HCT116 (cell line): ENCODE measurements at regions not wholly inside any gene's neighbourhood (a gene's known extent, or its start where the extent isn't known, plus 50 kb on each side); places are given as distances from the start of the nearest gene placed in this dataset.

Experiments
- ATAC-seq: fragments of 200-7000 bp; cut with Tn5 transposase; 2 replicates; pipeline ENCODE4 v1.9.1; 2020; ENCODE audit warnings: mild to moderate bottlenecking, moderate library complexity
- BruUV-seq: library from RNA; stranded (reverse); fragments of 400-500 nt; replicated peaks from 2 replicates; lab custom pipeline; 2021; lab: Mats Ljungman, UMichigan
- CTCF ChIA-PET: fragments of 300-600 bp; sonication (Branson Sonifier 250); formaldehyde crosslinking; loops from one replicate; lab custom pipeline; 2021; ENCODE audit warnings: antibody characterized with exemption; lab: Charles Lee
- POLR2A ChIA-PET: fragments of 300-600, 350-600 bp; sonication (Branson Sonifier 250); formaldehyde crosslinking; loops from one replicate; lab custom pipeline; 2021; ENCODE audit warnings: antibody characterized with exemption; lab: Charles Lee
- RAD21 ChIA-PET, 2 experiments: fragments of 300-600 bp; sonication (Branson Sonifier 250); formaldehyde crosslinking; loops; one replicate each; lab custom pipeline; 2023; ENCODE audit warnings: low total read pairs in 2 of 2; ENCODE audit not compliant: uncharacterized antibody in 2 of 2, unreplicated experiment in 2 of 2, low non-redundant PET in 1 of 2; lab: Charles Lee
- DNase-seq: peaks from one replicate; pipeline ENCODE4 v3.0.0-alpha.2; 2010; ENCODE audit warnings: low read depth, low spot score
- H2AFZ ChIP-seq: fragments of 200-600 bp; shearing (Covaris generic), sonication (generic); 2 replicates; pipeline ENCODE4 v1.6.1; 2017; ENCODE audit warnings: low read depth, mixed run types, mixed read lengths, antibody characterized with exemption, low read length; ENCODE audit not compliant: poor library complexity, severe bottlenecking
- H3K27ac ChIP-seq: 2 replicates; pipeline ENCODE4 v1.5.1; 2012; ENCODE audit warnings: low read depth, low read length
- H3K27me3 ChIP-seq: fragments of 200-600 bp; sonication (generic); 2 replicates; pipeline ENCODE4 v1.6.1; 2016; ENCODE audit warnings: mixed run types, low read length, mixed read lengths; ENCODE audit not compliant: insufficient read depth
- H3K36me3 ChIP-seq, 2 experiments: fragments of 200-500 bp in 1 of 2; fragments of 200-600 bp in 1 of 2; sonication (Bioruptor generic) in 1 of 2; sonication (generic) in 1 of 2; 2 replicates each; pipeline versions ENCODE4 v1.5.1 to v1.6.1; 2014 to 2016; ENCODE audit warnings: low read length in 2 of 2, inconsistent platforms in 1 of 2, mixed read lengths in 1 of 2, mixed run types in 1 of 2; ENCODE audit not compliant: insufficient read depth in 2 of 2, control insufficient read depth in 1 of 2
- H3K4me1 ChIP-seq, 2 experiments: fragments of 200-600 bp in 1 of 2; sonication (generic) in 1 of 2; 2 replicates each; pipeline versions ENCODE4 v1.5.1 to v1.6.1; 2012 to 2017; ENCODE audit warnings: low read length in 2 of 2, inconsistent platforms in 1 of 2, mild to moderate bottlenecking in 1 of 2, mixed read lengths in 1 of 2, mixed run types in 1 of 2, moderate library complexity in 1 of 2; ENCODE audit not compliant: insufficient read depth in 2 of 2, control insufficient read depth in 1 of 2
- H3K4me2 ChIP-seq: fragments of 200-600 bp; sonication (generic); 2 replicates; pipeline ENCODE4 v1.6.1; 2017; ENCODE audit warnings: mixed run types, low read length, mixed read lengths
- H3K4me3 ChIP-seq, 2 experiments: fragments of 200-600 bp in 1 of 2; sonication (generic) in 1 of 2; replicated peaks in 1 of 2; 2 replicates each; pipeline ENCODE4 v1.5.1; 2011 to 2016; ENCODE audit warnings: low read length in 2 of 2, control low read depth in 1 of 2, low read depth in 1 of 2, mild to moderate bottlenecking in 1 of 2, mixed read lengths in 1 of 2, mixed run types in 1 of 2
- H3K79me2 ChIP-seq: fragments of 200-600 bp; sonication (generic); 2 replicates; pipeline ENCODE4 v1.6.1; 2017; ENCODE audit warnings: mild to moderate bottlenecking, mixed run types, low read length, moderate library complexity, mixed read lengths; ENCODE audit not compliant: insufficient read depth
- H3K9ac ChIP-seq: fragments of 200-600 bp; sonication (generic); 2 replicates; pipeline ENCODE4 v1.6.1; 2016; ENCODE audit warnings: low read length, mixed read lengths
- H3K9me2 ChIP-seq: fragments of 200-600 bp; sonication (generic), shearing (Covaris generic); 2 replicates; pipeline ENCODE4 v1.6.1; 2017; ENCODE audit warnings: mixed run types, mild to moderate bottlenecking, moderate library complexity; ENCODE audit not compliant: insufficient read depth
- H3K9me3 ChIP-seq, 2 experiments: fragments of 200-500 bp in 1 of 2; fragments of 200-600 bp in 1 of 2; sonication (Bioruptor generic) in 1 of 2; sonication (generic) in 1 of 2; 2 replicates each; pipeline ENCODE4 v1.6.1; 2014 to 2017; ENCODE audit warnings: low read length in 2 of 2, mixed read lengths in 2 of 2, inconsistent platforms in 1 of 2, low read depth in 1 of 2, mild to moderate bottlenecking in 1 of 2, mixed run types in 1 of 2, moderate library complexity in 1 of 2; ENCODE audit not compliant: control insufficient read depth in 1 of 2, insufficient read depth in 1 of 2
- H4K20me1 ChIP-seq: fragments of 200-600 bp; sonication (generic), shearing (Covaris generic); 2 replicates; pipeline ENCODE4 v1.6.1; 2017; ENCODE audit warnings: mixed run types, mild to moderate bottlenecking, moderate library complexity; ENCODE audit not compliant: insufficient read depth
- CBX3 ChIP-seq: IDR thresholded peaks from 2 replicates; pipeline ENCODE4 v1.6.1; 2012; ENCODE audit warnings: low read depth
- ELF1 ChIP-seq: IDR thresholded peaks from 2 replicates; pipeline ENCODE4 v1.6.1; 2012; ENCODE audit warnings: low read depth, borderline replicate concordance
- EZH2 ChIP-seq: fragments of 200-600 bp; sonication (generic); IDR thresholded peaks from 2 replicates; pipeline ENCODE4 v1.6.1; 2017; ENCODE audit warnings: antibody characterized with exemption, mixed run types
- EZH2phosphoT487 ChIP-seq: fragments of 200-600 bp; IDR thresholded peaks from 2 replicates; pipeline ENCODE4 v1.6.1; 2018; ENCODE audit warnings: antibody characterized with exemption, borderline replicate concordance
- RAD21 ChIP-seq: IDR thresholded peaks from 2 replicates; pipeline ENCODE4 v1.6.1; 2012; ENCODE audit warnings: low read depth, mild to moderate bottlenecking
- SIN3A ChIP-seq: IDR thresholded peaks from 2 replicates; pipeline ENCODE4 v1.6.1; 2012; ENCODE audit warnings: low read depth
- SP1 ChIP-seq: IDR thresholded peaks from 2 replicates; pipeline ENCODE4 v1.6.1; 2012; ENCODE audit warnings: low read depth
- SRF ChIP-seq: IDR thresholded peaks from 2 replicates; pipeline ENCODE4 v1.6.1; 2012; ENCODE audit warnings: low read depth
- TCF7L2 ChIP-seq: IDR thresholded peaks from 2 replicates; pipeline ENCODE4 v1.7.0; 2011; ENCODE audit warnings: borderline replicate concordance, inconsistent platforms; ENCODE audit not compliant: insufficient read depth, insufficient read length; ENCODE audit errors: extremely low read depth
- YY1 ChIP-seq: IDR thresholded peaks from 2 replicates; pipeline ENCODE4 v1.6.1; 2011; ENCODE audit warnings: low read length, low read depth, moderate library complexity, mild to moderate bottlenecking; ENCODE audit not compliant: insufficient replicate concordance; ENCODE audit errors: extremely low read depth
- ZFX ChIP-seq: fragments of 450-650 bp; IDR thresholded peaks from 2 replicates; pipeline ENCODE4 v1.6.1; 2017
- ZNF274 ChIP-seq: fragments of 200-500 bp; sonication (Bioruptor generic); IDR thresholded peaks from 2 replicates; pipeline ENCODE4 v1.6.1; 2014; ENCODE audit warnings: mild to moderate bottlenecking, low read depth, low read length, inconsistent platforms
- intact Hi-C: fragments of 100-400 bp; cut with micrococcal nuclease; formaldehyde crosslinking; loops from 2 replicates; pipeline ENCODE4 v1.10.0; 2022
- TF ChIP-seq, protein P1 (sequence below): IDR thresholded peaks from 2 replicates; pipeline ENCODE4 v1.6.1; 2012
- TF ChIP-seq, protein P2 (sequence below), 3 experiments: fragments of 200-600 bp in 1 of 3; sonication (generic) in 1 of 3; IDR thresholded peaks in 2 of 3; conservative IDR thresholded peaks in 1 of 3; 2 replicates each; pipeline ENCODE4 v1.5.1; 2012 to 2017; ENCODE audit warnings: low read depth in 2 of 3, low read length in 2 of 3, antibody characterized with exemption in 1 of 3, borderline replicate concordance in 1 of 3, control low read depth in 1 of 3, mild to moderate bottlenecking in 1 of 3, mixed read lengths in 1 of 3, mixed run types in 1 of 3, moderate library complexity in 1 of 3; ENCODE audit not compliant: insufficient read depth in 1 of 3

GRCh38 chr11:23551706-23552105 lies 691.4 kb upstream of the CCDC179 start:
- no peak overlapping the region for H2AFZ ChIP-seq
- H3K36me3 ChIP-seq: no peaks in the 10 kb centered on the region
- no peak for TF ChIP-seq SIN3A
- TF ChIP-seq ZNF274: no peak
- TF ChIP-seq SP1: no peak
- TF ChIP-seq ELF1: no peak
- TF ChIP-seq RAD21: no peak
- TF ChIP-seq, protein P1, sequence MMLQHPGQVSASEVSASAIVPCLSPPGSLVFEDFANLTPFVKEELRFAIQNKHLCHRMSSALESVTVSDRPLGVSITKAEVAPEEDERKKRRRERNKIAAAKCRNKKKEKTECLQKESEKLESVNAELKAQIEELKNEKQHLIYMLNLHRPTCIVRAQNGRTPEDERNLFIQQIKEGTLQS: no peak
- TF ChIP-seq YY1: no peak
- TF ChIP-seq ZFX: no peak
- TF ChIP-seq EZH2: no peak
- no peak for TF ChIP-seq SRF
- no peak for TF ChIP-seq CBX3
- no peak for TF ChIP-seq EZH2phosphoT487
- TF ChIP-seq, protein P2, sequence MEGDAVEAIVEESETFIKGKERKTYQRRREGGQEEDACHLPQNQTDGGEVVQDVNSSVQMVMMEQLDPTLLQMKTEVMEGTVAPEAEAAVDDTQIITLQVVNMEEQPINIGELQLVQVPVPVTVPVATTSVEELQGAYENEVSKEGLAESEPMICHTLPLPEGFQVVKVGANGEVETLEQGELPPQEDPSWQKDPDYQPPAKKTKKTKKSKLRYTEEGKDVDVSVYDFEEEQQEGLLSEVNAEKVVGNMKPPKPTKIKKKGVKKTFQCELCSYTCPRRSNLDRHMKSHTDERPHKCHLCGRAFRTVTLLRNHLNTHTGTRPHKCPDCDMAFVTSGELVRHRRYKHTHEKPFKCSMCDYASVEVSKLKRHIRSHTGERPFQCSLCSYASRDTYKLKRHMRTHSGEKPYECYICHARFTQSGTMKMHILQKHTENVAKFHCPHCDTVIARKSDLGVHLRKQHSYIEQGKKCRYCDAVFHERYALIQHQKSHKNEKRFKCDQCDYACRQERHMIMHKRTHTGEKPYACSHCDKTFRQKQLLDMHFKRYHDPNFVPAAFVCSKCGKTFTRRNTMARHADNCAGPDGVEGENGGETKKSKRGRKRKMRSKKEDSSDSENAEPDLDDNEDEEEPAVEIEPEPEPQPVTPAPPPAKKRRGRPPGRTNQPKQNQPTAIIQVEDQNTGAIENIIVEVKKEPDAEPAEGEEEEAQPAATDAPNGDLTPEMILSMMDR (IDR thresholded peaks at IDR 0.05 in 2 of 3, conservative IDR thresholded peaks at IDR 0.05 in 1 of 3; ENCODE audit: borderline replicate concordance in 1 of 3, insufficient read depth in 1 of 3, low read depth in 2 of 3, low read length in 2 of 3): no peak
- TF ChIP-seq TCF7L2: no peak
- POLR2A ChIA-PET: no interaction called here
- CTCF ChIA-PET: no interaction called here
- DNase-seq (no peak), ATAC-seq (no peak)
- H3K4me2 ChIP-seq: no peak overlapping the region
- H3K4me1 ChIP-seq: no peaks in the 10 kb centered on the region
- RAD21 ChIA-PET: no interaction called here
- no peak overlapping the region for H3K4me3 ChIP-seq
- H3K79me2 ChIP-seq: no peaks in the 10 kb centered on the region
- intact Hi-C loops: no loop called here
- no peaks in the 10 kb centered on the region; the same call in 1 of the 2 replicates for H4K20me1 ChIP-seq
- no peak overlapping the region for H3K27ac ChIP-seq
- peaks cover 11% of the 10 kb centered on the region in 2 experiments; a peak in 3 of 4 replicates for H3K9me3 ChIP-seq
- BruUV-seq: no TSS peak
- no peaks in the 10 kb centered on the region for H3K27me3 ChIP-seq
- no peak overlapping the region for H3K9ac ChIP-seq
- H3K9me2 ChIP-seq: no peaks in the 10 kb centered on the region
